T1000 (cell line): ENCODE measurements at regions not wholly inside any gene's neighbourhood (a gene's known extent, or its start where the extent isn't known, plus 50 kb on each side); places are given as distances from the start of the nearest gene placed in this dataset.

Experiments
- DNase-seq: peaks from one replicate; lab custom pipeline; 2025; ENCODE audit warnings: mixed read lengths; lab: John Stamatoyannopoulos, UW

DNA sequence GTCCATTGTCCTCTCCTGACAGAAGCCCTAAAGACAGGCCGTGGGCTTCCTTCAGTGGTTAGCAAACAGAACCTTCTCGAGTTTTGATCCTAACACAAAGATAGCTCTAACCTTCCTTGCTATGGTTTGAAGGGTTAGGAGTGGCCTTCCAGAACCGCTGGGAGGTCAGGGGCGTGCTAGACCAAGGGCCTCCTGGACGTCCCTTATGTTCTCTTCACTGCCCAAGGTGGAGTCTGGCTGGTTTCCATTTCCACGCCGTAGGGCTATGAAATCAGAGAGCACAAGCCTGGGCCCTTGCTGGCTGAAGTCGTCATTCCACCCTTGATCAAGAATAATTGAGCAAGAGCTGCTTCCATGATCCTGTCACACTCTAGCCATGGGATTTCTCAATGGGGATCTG lies 475.1 kb downstream of the SHQ1 start:
- no peak for DNase-seq

GRCh38 chr3:72372161-72372560 lies 476.1 kb downstream of the SHQ1 start:
- DNase-seq = no peak

- no peak for DNase-seq
These were observed 476.8 kb downstream of the SHQ1 start for GRCh38 chr3:72371431-72371830.

GRCh38 chr3:72370947-72371346 lies 477.3 kb downstream of the SHQ1 start:
- DNase-seq = no peak

DNA sequence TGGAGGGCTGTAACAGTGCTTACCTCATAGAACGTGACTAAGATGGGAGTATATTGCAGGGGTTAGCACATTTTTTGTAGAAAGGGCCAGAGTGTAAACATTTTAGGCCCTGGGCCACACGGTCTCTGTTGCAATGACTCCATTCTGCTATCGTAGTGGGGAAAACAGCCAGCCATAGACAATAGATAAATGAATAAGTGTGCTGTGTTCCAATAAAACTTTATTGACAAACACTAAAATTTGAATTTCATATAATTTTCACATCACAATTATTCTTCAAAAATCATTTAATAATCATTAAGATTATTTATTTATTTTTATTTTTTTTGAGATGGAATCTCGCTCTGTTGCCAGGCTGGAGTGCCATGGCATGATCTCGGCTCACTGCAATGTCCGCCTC lies 478.6 kb downstream of the SHQ1 start:
- no peak for DNase-seq

DNA sequence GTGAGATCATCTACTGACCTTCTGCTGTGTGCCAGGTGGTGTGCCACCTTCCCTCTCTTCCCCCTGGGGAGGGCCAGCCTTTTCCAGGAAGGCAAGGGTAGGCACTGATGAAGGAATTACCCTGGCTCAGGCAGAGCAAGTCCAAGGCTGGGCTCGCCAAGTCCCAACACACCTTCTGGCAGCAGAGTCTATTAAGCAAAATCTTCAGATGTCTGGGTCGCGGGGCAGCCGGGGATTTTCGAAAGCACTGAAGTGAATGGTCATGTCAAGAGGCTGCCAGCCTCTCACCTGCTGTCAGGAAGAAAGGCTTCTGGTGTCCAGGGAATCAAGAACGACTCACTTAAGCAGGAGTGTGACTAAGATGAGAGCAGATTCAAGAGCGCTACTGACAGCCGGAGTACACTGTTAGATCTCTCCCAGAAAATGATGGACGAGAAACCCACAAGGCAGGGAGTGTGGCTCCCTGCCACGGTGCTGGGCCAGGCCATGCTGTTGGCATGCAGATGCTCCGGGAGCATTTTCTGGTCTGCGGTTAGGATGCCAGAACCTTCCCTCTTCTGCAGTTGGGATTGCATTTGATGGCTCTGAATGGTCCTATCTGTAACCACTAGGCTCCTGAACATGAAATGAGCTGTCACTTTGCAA lies 479.8 kb downstream of the SHQ1 start:
- no peak for DNase-seq

DNA sequence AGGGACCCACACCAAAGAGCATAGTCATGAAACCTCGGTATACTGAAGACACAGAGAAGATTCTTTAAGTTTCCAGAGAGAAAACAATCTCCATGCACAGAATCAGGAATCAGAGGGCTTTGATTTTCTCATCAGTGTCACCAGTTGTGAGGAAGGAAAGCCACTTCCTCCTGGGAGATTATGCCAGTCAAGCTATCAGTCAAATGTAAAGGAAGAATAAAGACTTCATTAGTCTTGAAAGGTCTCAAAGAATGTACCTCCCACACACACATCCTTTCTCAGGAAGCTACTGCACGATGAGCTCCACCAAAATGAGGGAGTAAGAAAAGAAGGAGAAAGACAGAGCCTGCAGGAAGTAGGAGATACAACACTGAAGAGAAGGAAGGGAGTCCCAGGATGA lies 486.3 kb downstream of the SHQ1 start:
- no peak for DNase-seq

DNA sequence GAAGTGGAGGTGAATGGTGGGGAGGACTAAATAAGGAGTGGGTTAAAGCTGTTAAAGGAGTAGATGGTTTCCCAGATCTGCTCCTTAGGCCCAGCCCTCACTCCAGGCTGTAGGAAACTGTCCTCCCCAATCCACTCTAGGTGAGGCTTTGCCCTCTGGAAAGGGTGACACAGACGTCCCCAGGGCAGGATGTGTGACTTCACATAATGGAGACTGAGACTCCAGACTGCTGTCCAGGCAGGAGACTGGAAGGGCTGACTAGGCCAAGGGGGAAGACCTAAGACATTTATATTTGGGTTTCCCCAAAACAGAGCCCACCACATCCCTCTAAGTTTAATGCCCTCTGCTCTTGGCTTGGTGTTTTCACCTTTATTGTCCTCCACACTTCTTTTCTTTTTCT lies 488.5 kb downstream of the SHQ1 start:
- DNase-seq = no peak

- no peak for DNase-seq
These were observed 493.1 kb downstream of the SHQ1 start for GRCh38 chr3:72355168-72355567.

DNA sequence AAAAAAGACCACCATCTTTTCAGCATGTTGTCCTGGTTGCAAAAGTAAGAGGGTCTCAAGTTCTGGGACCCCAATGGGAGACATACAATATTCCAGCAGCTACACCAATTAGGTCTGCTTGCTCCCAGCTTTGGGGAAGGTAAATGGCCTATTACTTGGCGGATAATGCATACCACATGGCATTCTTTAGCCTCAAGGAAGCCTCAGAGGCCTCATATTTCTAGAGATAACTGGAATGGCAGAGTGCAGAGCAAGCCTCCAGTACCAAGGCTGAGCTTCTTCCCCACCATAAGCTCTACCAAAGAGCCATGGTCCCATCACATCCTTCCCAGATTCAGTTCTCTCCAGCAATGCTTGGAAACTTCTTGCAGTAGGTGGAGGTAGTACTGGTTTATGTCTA lies 493.8 kb downstream of the SHQ1 start:
- no peak for DNase-seq

GRCh38 chr3:72353236-72354128 lies 494.8 kb downstream of the SHQ1 start:
- no peak for DNase-seq

- no peak for DNase-seq
These were observed 496.1 kb downstream of the SHQ1 start for GRCh38 chr3:72352176-72352575.

- DNase-seq = no peak
These were observed 496.7 kb downstream of the SHQ1 start for GRCh38 chr3:72351536-72351935.

- no peak for DNase-seq
These were observed 497.3 kb downstream of the SHQ1 start for GRCh38 chr3:72350761-72351505.

- no peak for DNase-seq
These were observed 499.9 kb downstream of the SHQ1 start for GRCh38 chr3:72348357-72348756.

GRCh38 chr3:72347819-72348319 lies 500.4 kb downstream of the SHQ1 start:
- DNase-seq = peak; percentile 56

- DNase-seq = peak; percentile 66
These were observed 501.7 kb downstream of the SHQ1 start for GRCh38 chr3:72346526-72346926.

GRCh38 chr3:72345980-72346379 lies 502.3 kb downstream of the SHQ1 start:
- no peak for DNase-seq

GRCh38 chr3:72345237-72345878 lies 502.9 kb downstream of the SHQ1 start:
- DNase-seq = peak; percentile 69

- no peak for DNase-seq
These were observed 503.6 kb downstream of the SHQ1 start for GRCh38 chr3:72344647-72345046.

DNA sequence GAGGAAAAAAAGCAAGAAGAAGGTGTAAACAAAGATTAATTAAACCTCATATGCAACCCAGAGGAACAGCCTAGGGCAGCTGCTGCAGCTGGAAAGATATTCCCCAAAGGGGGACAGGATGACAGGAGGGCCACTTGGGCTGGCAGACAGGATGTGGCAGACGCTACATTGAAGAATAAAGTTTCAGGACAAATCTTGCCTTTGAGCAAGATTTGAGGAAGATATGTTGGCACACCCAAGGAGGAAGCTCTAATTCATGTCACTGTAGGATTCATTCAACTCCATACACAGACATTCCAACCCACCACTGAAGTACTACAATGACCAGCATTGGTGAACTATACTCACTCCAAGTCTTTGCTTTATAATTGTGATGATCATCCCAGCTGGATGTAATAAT lies 504.0 kb downstream of the SHQ1 start:
- no peak for DNase-seq

DNA sequence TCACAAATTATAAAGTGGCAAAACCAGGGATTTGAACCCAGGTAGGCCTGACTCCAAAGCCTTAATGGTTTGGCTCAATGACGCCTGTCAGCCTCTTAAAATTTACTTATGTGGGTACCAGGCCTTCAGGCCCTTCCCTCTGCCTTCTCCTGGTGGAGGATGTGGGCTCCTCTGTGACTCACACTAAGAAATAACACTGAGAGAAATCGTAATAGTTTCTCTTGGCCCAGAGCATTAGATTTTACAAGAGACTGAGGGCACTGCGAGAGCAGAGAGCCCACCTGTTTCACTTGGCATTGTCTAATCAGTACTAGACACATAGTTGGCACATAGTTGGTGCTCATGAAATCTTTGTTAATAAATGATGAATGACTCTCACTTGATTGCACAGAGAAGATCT lies 505.2 kb downstream of the SHQ1 start:
- DNase-seq = peak; percentile 11
